PC-9 (cell line): ENCODE measurements at regions not wholly inside any gene's neighbourhood (a gene's known extent, or its start where the extent isn't known, plus 50 kb on each side); places are given as distances from the start of the nearest gene placed in this dataset.

ENCODE experiments used
- BruUV-seq: library from RNA; stranded (reverse); fragments of 400-500 nt; replicated peaks from 2 replicates; lab custom pipeline; 2021; lab: Mats Ljungman, UMichigan
- CTCF ChIA-PET: fragments of 300-600 bp; sonication (Branson Sonifier 250); formaldehyde crosslinking; loops from one replicate; lab custom pipeline; 2022; ENCODE audit warnings: antibody characterized with exemption; lab: Charles Lee
- POLR2A ChIA-PET: fragments of 300-600 bp; sonication (Branson Sonifier 250); formaldehyde crosslinking; loops from one replicate; lab custom pipeline; 2022; ENCODE audit warnings: antibody characterized with exemption; ENCODE audit not compliant: unreplicated experiment; lab: Charles Lee
- DNase-seq, 2 experiments: peaks; one replicate each; pipeline versions ENCODE4 v3.0.0 to v3.0.0-alpha.2; 2015 to 2022; ENCODE audit warnings: mixed read lengths in 1 of 2
- H2AFZ ChIP-seq: fragments of 200-600 bp; sonication (generic); 2 replicates; pipeline ENCODE4 v1.8.1; 2017; ENCODE audit warnings: antibody characterized with exemption
- H3F3A ChIP-seq: fragments of 200-600 bp; sonication (generic); 2 replicates; pipeline ENCODE4 v1.8.1; 2017; ENCODE audit warnings: antibody characterized with exemption, mild to moderate bottlenecking, low read depth; ENCODE audit not compliant: insufficient read depth
- H3K27ac ChIP-seq: fragments of 200-600 bp; sonication (generic); 2 replicates; pipeline ENCODE4 v1.6.1; 2016; ENCODE audit warnings: mixed run types
- H3K27me3 ChIP-seq: fragments of 200-600 bp; sonication (generic); 2 replicates; pipeline ENCODE4 v1.6.1; 2016; ENCODE audit warnings: low read depth, mixed run types; ENCODE audit not compliant: insufficient read depth
- H3K36me3 ChIP-seq: fragments of 200-600 bp; sonication (generic); 2 replicates; pipeline ENCODE4 v1.6.1; 2016; ENCODE audit warnings: low read depth, mixed run types
- H3K4me1 ChIP-seq: fragments of 200-600 bp; sonication (generic); replicated peaks from 2 replicates; pipeline ENCODE4 v1.6.1; 2016; ENCODE audit warnings: mixed run types; ENCODE audit not compliant: insufficient read depth
- H3K4me2 ChIP-seq: fragments of 200-600 bp; sonication (generic); 2 replicates; pipeline ENCODE4 v1.6.1; 2017; ENCODE audit warnings: mixed run types
- H3K4me3 ChIP-seq: fragments of 200-600 bp; sonication (generic); 2 replicates; pipeline ENCODE4 v1.6.1; 2016; ENCODE audit warnings: mixed run types
- H3K79me2 ChIP-seq: fragments of 200-600 bp; sonication (generic); 2 replicates; pipeline ENCODE4 v1.6.1; 2017; ENCODE audit warnings: low read depth, mixed run types
- H3K9me2 ChIP-seq: fragments of 200-600 bp; sonication (generic); 2 replicates; pipeline ENCODE4 v1.8.1; 2017; ENCODE audit warnings: mild to moderate bottlenecking; ENCODE audit not compliant: insufficient read depth
- H3K9me3 ChIP-seq: fragments of 200-600 bp; sonication (generic); 2 replicates; pipeline ENCODE4 v1.8.1; 2016; ENCODE audit warnings: low read depth; ENCODE audit not compliant: insufficient read depth
- H4K20me1 ChIP-seq: fragments of 200-600 bp; sonication (generic); 2 replicates; pipeline ENCODE4 v1.8.1; 2017; ENCODE audit not compliant: insufficient read depth
- EZH2 ChIP-seq: fragments of 200-600 bp; sonication (generic); IDR thresholded peaks from 2 replicates; pipeline ENCODE4 v1.8.0; 2017; ENCODE audit warnings: antibody characterized with exemption, low read depth
- intact Hi-C: fragments of 100-400 bp; cut with micrococcal nuclease; formaldehyde crosslinking; loops from one replicate; pipeline ENCODE4 v1.10.0; 2022; ENCODE audit not compliant: unreplicated experiment
- TF ChIP-seq, protein P1 (sequence below): fragments of 200-600 bp; sonication (generic); conservative IDR thresholded peaks from 2 replicates; pipeline ENCODE4 v1.6.1; 2017; ENCODE audit warnings: mixed run types, antibody characterized with exemption, mild to moderate bottlenecking, moderate library complexity

GRCh38 chr1:68959461-68960030, 462.7 kb upstream of the DEPDC1 start:
- BruUV-seq = no TSS peak
- H4K20me1 ChIP-seq = no peaks in the 10 kb centered on the region
- H2AFZ ChIP-seq = no peak overlapping the region
- no peaks in the 10 kb centered on the region for H3K79me2 ChIP-seq
- CTCF ChIA-PET = no interaction called here
- H3K4me1 ChIP-seq = no peaks in the 10 kb centered on the region
- no peak overlapping the region for H3K4me3 ChIP-seq
- no peaks in the 10 kb centered on the region for H3F3A ChIP-seq
- no peak overlapping the region for H3K4me2 ChIP-seq
- intact Hi-C loops = no loop called here
- POLR2A ChIA-PET = no interaction called here
- no peaks in the 10 kb centered on the region for H3K9me2 ChIP-seq
- no peak for DNase-seq
- H3K36me3 ChIP-seq = no peaks in the 10 kb centered on the region
- H3K27ac ChIP-seq = no peak overlapping the region
- H3K9me3 ChIP-seq = no peaks in the 10 kb centered on the region
- H3K27me3 ChIP-seq = no peaks in the 10 kb centered on the region
- TF ChIP-seq, protein P1, sequence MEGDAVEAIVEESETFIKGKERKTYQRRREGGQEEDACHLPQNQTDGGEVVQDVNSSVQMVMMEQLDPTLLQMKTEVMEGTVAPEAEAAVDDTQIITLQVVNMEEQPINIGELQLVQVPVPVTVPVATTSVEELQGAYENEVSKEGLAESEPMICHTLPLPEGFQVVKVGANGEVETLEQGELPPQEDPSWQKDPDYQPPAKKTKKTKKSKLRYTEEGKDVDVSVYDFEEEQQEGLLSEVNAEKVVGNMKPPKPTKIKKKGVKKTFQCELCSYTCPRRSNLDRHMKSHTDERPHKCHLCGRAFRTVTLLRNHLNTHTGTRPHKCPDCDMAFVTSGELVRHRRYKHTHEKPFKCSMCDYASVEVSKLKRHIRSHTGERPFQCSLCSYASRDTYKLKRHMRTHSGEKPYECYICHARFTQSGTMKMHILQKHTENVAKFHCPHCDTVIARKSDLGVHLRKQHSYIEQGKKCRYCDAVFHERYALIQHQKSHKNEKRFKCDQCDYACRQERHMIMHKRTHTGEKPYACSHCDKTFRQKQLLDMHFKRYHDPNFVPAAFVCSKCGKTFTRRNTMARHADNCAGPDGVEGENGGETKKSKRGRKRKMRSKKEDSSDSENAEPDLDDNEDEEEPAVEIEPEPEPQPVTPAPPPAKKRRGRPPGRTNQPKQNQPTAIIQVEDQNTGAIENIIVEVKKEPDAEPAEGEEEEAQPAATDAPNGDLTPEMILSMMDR = no peak
- no peak for TF ChIP-seq EZH2

DNA sequence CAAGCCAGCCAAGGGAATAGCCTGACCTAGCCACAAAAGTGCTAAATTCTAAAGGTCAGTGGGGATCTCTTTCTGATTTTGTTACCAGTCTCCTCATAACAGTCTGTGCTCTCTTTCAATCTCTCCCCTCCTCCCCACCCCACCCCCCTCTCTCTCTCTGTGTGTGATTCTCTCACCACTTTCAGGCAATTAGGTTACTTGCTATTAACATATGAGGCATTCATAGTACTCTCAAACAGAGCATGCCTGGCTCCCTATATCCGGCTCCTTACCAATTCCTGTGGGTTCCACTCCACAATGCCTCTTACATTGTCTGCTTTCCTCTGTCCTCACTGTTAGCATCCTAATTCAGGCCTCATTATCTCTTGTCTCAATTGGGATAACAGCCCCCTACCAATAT, 464.3 kb upstream of the DEPDC1 start:
- CTCF ChIA-PET = no interaction called here
- intact Hi-C loops = no loop called here
- no peaks in the 10 kb centered on the region for H3K9me2 ChIP-seq

GRCh38 chr1:68963353-68963752, 466.5 kb upstream of the DEPDC1 start:
- no peaks in the 10 kb centered on the region for H3K9me3 ChIP-seq
- H2AFZ ChIP-seq = no peak overlapping the region
- DNase-seq = no peak
- H3K4me3 ChIP-seq = no peak overlapping the region
- TF ChIP-seq, protein P1 = no peak
- TF ChIP-seq EZH2 = no peak
- no peaks in the 10 kb centered on the region for H4K20me1 ChIP-seq
- ChIA-PET POLR2A (no interaction called here), CTCF (no interaction called here)
- no peaks in the 10 kb centered on the region for H3F3A ChIP-seq
- no peak overlapping the region for H3K4me2 ChIP-seq
- intact Hi-C loops = no loop called here
- no peaks in the 10 kb centered on the region for H3K4me1 ChIP-seq
- no peak overlapping the region for H3K27ac ChIP-seq
- H3K79me2 ChIP-seq = no peaks in the 10 kb centered on the region
- no TSS peak for BruUV-seq
- H3K36me3 ChIP-seq = no peaks in the 10 kb centered on the region
- no peaks in the 10 kb centered on the region for H3K27me3 ChIP-seq
- H3K9me2 ChIP-seq = no peaks in the 10 kb centered on the region

More for the DNA sequence above, 464.3 kb upstream of the DEPDC1 start:
- DNase-seq = no peak
- H3K9me3 ChIP-seq = no peaks in the 10 kb centered on the region
- H3K4me2 ChIP-seq = no peak overlapping the region
- no peak overlapping the region for H3K4me3 ChIP-seq
- H3F3A ChIP-seq = no peaks in the 10 kb centered on the region
- H3K4me1 ChIP-seq = no peaks in the 10 kb centered on the region
- H3K27me3 ChIP-seq = no peaks in the 10 kb centered on the region
- TF ChIP-seq EZH2 = no peak
- TF ChIP-seq, protein P1 = no peak
- no peaks in the 10 kb centered on the region for H3K36me3 ChIP-seq
- H2AFZ ChIP-seq = no peak overlapping the region
- H4K20me1 ChIP-seq = no peaks in the 10 kb centered on the region
- no TSS peak for BruUV-seq
- POLR2A ChIA-PET = no interaction called here
- H3K79me2 ChIP-seq = no peaks in the 10 kb centered on the region
- no peak overlapping the region for H3K27ac ChIP-seq
